Limb (tissue), 2 donors: ENCODE measurements at regions not wholly inside any gene's neighbourhood (a gene's known extent, or its start where the extent isn't known, plus 50 kb on each side); places are given as distances from the start of the nearest gene placed in this dataset.

Experiments used
- DNase-seq, 2 donors: peaks; one replicate each; pipeline ENCODE4 v3.0.0-alpha.2; 2016; ENCODE audit errors: extremely low spot score in 2 of 2

DNA sequence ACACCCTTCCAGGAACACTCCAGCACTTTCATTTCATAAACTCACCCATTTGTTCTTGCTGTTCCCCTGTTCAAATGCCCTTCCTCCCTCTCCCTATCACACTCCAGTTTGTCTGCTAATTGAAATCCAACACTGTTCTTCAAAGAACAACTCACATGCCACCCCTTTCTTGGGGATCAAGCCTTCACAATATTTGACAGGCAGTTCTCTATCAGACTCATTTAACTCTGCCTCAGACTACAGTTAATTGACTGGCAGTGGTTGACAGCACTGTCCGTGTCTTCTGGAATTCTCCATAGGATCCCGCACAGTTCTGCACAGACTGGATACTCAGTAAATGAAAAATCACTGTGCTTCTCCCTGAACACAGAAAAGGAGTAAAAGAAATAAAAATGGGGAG, 87.8 kb downstream of the PMP22 start:
- no peak for DNase-seq

DNA sequence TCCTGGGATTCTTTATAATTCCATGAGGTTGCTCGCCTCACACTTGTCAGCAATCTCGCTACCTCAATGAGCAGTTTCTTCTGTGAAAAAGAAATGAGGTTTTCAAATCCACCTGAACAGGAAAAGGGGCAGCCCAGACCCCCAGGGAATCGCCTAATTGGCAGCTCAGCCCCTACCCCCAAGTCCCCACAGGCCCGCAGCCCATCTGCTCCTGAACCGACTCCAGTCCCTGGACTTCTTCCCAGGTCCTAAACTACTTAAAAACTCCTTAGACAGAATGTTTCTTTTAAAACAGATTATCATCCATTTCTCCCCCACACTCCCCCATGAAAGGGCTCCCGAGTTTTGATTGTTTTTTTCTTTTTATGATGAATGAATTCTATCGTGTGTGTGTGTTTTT, 89.8 kb downstream of the PMP22 start:
- no peak for DNase-seq

DNA sequence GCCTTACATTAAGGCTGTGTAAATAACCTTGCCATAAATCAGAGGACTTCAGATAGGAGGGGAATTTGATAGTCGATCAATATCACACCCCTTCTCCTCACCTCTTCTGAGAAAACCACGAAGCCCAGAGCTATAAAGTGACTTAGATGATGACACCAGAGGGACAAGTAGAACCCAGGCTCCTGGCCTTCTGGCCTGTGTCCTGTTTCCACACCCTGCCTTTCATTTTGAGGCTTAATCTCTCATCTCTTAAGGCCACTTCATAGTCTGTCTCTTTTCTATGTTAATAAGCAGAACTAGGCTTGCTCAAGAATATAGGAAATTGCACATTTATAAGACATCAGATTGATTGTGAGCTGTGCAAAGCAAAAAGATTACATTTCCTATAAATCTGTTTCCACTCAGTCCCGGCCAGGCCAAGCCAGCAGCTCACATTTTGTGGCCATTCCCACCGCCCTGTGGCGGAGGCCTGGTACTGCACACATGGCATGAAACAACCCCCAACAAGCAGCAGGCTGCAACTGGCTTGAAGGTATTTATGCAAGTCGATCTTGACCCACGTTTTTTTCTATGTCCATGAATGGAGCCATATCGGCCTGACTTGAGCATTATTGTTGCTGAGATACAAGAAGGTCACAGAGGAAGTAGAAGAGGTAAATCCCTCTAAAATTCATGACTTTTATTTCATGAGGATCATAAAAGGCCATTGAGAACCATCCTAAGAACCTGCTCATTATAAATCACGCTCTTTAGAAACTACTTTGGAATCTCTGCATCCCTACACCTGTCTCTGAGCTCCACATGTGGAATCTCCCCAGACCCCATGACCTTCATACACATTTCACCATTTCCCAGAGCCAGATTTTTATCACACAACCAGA, 93.7 kb downstream of the PMP22 start:
- DNase-seq, result peak; percentile 75 to 86

DNA sequence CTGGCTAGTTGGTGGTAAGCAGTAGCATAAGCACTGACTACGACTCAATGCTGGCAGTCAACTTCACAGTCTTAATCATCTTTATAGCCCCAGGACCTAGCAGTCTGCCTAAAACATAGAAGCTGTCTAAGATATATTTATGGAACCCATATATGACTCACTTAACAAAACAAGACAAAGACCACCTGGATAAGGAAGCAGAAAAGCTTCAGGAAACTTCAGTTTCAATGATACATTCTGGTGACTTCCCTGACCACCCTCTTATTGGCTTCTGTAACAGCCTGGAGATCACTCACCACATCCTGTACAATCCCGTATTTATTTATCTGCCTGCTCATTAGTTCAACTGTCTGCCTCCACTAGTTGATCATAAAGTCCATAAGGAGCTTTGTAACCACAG, 95.5 kb downstream of the PMP22 start:
- DNase-seq, result no peak

DNA sequence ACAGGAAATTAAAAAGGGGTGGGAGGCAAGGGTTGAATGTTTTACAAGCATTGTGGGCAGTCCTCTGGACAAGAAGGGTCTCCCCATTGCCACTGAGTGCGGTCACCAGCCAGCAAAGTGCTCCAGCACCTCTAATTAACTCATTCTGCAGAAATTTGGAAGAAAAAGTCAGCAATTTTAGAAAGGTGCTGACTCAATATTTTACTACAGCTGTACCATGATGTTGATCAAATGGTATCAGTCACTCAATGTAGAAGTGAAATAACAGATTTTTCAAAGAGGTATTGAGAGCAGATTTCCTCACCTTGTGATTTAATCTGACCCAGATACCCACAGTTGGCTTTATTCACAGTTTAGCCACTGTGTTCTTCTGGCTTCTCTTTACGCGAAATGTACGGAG, 96.7 kb downstream of the PMP22 start:
- no peak for DNase-seq

DNA sequence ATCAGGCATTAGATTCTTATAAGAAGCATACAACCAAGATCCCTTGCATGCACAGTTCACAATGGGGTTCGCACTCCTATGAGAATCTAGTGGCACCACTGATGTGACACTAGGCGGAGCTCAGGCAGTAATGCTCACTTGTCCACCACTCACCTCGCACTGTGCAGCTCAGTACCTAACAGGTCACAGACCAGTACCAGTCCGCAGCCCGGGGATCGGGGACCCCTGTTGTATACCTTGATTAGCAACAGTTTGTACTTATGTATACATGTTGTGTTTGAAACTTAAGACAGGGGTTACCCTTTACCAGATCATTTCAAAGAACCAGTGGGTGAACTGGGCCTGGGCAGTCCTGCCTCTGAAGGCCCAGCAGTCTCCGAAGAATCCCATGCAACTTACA, 103.7 kb downstream of the PMP22 start:
- DNase-seq, result no peak

DNA sequence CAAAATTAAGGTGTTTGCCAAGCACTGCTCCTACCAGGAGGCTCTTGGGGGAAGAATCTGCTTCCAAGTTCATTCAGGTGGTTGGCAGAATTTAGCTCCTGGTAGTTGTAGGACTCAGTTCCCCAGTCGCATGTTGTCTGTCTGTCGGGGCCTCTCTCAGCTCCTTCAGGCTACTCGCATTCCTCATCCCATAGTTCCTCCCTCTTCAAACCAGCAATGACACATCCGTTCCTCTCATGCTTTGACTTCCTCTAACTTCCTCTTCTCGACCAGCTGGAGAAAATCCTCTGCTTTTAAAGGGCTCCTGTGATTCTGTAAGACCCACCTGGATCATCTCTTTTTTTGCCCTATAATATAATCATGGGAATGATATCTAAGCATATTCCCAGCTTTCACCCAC, 108.1 kb downstream of the PMP22 start:
- DNase-seq, result no peak

DNA sequence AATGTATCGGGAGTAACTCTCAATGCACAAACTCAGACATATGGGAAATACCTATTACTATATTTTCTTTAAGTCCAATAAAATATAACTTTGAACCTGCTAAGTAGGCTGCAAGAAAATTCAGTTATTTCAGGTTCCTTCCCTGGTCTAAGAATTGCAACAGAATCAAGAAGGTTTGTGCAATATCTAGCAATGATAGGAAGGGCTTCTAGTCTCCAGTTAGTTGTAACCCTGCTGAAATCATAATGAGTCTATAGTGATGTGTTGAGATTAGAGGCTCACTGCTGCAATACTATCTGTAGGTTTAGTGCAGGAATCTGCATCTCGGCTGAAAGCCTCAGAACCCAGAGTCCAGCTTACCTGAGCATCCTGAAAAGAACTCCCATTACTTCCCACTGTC, 110.5 kb downstream of the PMP22 start:
- DNase-seq, result no peak

DNA sequence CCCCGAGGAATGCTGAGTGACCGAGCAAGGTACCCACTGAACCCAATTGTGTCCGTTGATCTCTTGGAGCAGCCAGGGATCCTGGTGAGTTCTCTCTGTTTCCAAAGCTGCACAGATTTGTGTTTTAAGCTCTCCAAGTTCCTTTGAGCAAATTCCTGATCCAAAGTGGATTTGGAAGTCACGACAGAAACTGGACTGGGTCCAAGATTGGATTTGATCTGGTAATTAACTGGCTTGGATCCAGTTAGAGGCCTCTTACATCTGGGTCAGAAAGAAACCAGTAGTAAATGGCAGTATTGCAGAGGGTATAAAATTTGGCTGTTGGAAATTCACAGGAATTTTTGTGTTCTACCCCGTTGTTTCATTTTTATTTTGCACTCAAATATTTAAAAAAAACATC, 119.5 kb downstream of the PMP22 start:
- peak in 1 of 2 donors; percentile 27 for DNase-seq

DNA sequence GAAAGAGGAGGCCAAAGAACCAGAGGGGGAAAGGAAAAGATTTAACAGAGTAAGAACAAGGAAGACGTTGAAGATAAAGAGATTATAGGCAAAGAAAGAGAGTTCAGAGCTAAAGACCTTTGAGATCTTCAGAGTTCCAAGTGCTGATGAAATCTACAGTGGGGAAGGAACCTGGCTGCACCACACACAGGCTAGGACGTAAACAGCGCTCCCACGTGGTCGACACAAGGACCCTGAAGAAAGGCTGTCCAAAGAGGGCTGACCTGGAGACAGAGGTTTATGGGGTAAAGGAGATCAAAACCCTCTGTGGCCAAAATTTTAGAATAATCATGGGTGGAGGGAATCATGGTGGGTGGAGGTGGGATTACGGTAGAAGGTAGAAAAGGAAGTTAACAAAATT, 121.6 kb downstream of the PMP22 start:
- DNase-seq, result no peak

DNA sequence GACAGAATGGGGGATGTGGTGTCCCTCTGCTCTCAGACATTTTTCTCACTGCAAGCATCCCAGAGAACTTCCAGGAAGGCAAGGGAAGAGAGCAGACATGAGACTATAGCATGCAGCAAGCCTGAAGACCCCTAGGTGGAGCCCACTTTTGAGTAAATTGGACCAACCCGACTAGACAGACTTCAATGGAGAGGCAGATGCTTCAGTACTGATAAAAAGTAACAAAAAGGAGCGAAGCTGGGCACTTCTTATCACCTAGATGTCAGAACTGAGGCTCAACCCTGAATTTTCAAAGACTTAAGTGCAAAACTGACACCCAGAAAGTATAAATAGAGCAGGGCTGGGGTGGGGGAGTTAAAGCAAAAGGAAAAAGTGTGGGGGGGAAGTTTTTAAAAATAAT, 130.8 kb downstream of the PMP22 start:
- DNase-seq, result no peak

DNA sequence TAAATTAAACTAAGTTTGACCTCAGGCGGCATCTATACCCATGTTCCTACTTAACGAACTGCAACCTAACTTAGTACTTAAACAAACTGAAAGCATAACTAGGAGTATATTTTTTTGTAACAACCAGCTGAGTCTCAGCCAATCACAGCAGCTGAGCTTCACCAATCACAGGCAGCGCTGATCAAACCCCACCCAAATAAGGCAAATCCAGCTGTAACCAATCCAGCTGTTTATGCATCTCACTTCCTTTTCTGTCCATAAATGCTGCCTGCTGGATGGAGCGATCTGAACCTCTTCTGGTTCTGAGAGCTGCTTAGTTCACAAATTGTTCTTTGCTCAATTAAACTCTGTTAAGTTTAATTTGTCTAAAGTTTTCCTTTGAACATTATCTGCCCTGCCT, 131.3 kb downstream of the PMP22 start:
- no peak for DNase-seq

DNA sequence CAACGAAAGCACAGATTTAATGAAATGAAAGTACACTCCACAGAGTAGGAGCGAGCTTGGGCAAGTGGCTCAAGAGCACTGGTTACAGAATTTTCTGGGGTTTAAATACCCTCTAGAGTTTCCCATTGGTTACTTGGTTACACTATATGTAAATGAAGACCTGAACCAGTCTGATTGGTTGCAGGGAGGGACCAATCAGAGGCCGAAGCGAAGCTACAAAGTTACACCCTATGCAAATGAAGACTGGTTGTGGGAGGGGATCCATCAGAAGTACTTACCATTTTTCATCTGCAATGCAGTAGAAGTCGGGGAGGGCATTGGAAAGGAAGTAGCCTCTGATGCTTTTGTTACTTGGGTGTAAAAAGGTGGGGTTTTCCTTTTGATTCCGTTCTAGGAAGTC, 132.0 kb downstream of the PMP22 start:
- no peak for DNase-seq

DNA sequence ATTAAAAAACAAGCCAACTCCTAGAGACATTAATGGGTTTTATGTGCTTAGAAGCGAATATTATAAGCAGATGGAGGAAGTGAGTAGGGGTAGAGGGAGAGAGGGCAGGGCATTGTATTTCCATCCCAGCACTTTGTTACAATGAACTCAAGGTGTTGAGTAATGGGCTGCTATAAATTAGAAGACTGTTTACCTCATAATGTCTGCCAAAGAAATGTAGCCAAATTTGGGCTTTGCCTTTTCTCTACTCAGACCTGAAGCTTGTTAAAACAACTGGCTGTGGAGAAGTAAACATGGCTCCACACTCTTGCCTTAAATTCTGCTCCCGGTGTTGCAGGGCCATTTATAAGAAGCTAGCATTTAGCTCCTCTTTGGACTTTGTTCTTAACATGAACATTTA, 134.7 kb downstream of the PMP22 start:
- no peak for DNase-seq

DNA sequence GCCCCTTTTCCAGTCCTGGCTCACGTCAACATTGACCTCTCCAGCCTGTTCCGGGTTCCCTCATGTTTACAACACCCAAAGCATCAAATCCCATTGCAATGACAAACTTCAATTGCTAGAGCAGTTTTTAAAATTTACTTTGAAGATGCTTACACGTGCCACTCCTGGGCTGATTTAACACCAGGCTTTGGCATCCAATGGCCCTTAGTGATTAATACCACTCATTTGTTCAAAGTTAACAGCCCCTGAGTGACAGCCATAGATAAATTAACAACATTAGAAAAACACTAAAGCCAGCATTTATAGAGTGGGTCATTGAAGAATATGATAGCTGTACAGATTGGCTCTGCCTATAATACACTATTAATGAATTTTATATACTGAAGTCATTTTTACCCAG, 135.1 kb downstream of the PMP22 start:
- DNase-seq, result no peak

DNA sequence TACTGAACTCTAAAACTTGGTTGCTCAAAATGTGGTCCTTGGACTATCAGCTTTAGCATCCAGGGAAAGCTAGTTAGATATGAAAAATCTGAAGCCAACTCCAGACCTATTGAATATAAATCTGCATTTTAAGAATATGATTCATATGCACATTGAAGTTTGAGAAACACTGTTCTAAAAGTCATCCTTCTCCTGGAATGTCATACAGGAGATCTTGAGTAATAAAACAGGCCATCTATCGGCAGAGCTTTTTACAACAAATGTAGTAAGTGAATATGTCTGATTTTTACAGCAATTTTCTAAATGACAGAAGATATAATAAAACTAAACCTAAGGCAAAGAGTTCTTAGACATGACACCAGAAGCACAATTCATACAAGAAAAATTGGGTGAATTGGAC, 140.4 kb downstream of the PMP22 start:
- no peak for DNase-seq

DNA sequence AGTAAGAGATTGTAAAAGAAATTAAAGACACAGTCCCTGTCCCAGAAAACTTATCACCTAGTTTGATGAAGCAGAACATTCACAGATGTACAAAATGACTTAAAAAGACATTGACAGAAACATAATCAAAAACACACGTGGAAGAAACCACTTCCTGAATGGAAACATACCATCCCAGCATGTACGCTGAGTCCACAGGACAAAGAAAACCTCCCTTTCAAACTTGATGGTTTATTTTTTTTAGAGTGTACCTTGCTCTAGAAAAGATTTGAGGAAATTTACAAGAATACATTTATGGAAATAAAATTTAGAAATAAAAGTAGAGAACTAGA, 140.9 kb downstream of the PMP22 start:
- DNase-seq, result no peak

DNA sequence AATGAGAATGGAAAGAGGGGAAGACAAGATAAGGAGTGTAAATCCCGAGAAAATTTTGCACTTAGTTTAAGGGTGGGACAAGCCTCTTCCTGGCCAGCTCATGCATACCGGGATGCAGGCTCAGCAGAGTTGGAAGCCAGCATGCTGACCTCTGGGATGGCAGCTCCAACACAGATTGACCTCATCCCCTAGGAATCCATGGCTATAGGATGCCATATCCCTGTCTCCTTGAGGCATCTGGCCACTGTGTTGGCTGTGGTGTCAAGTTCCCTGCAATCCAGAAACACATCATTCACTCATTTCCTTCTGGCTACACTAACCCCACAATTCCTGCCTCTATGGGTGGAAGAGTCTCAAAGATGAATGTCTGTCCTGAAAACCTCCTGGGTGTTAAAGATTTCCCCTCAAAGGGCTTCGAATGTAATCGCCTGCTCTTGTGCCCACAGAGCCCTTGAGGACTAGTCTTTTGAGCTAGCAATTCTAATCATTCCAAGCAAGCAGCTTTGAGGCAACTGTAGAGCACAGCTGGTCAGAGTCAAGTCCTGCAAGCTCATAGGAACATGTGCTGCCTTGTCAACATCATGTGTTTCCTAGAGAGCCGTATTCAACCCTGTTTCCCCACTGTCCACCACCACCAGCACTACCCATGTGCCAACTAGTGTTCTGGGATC, 141.4 kb downstream of the PMP22 start:
- peak in 1 of 2 donors; percentile 5 for DNase-seq

DNA sequence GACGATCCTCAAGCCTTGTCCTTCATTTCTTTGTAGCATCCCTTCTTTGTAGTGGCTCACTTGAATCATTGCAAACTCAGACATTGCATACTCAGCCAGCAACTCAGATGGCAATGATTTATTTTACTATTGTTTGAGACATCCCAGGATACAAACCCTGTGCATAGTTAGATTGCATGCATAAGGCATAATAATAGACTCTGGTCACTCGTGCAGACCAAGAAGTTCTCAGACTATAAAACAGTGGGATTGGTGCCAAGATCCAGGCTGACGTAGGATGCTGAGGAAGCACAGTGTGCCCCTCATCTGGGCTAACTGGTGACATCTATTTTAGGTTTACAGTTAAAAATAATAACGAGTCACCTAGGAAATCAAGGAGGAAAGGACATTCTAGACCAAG, 142.3 kb downstream of the PMP22 start:
- no peak for DNase-seq

DNA sequence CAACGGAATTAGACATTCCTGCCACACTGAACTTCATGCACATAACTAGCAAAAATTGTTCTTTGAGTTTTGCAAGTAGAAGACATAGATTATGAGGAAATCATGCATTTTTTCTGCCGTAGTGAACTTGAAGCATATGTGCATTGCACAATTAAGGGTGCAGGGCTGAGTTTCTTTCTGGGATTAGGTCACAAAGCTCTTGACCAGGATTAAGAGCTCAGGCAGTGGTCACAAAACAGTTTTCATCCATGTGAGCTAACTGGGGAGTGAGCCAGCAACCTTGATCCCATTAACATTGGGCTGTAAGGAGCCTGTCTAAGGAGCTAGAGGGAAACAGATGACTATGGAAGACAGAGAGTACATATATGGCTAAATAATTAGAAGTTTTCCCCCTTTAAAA, 143.7 kb downstream of the PMP22 start:
- DNase-seq, result no peak

DNA sequence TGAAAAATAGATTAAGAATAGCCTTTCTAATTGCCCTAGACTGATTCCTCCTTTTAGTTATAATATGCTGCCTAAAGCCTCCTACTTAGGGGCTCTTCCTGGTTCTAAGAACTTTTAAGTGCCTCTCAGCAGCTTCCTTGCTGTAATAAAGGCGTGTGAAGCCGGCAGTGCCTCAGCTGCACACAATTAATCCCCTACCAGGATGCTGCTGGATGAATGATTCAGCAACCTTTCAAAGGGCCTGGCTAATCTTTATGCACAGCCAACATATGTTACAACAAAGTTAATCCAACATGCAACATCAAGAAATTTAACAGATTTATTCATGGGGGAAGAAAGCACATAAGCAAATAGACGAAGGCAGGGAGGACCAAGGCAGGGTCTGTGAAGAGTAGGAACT, 145.2 kb downstream of the PMP22 start:
- no peak for DNase-seq

DNA sequence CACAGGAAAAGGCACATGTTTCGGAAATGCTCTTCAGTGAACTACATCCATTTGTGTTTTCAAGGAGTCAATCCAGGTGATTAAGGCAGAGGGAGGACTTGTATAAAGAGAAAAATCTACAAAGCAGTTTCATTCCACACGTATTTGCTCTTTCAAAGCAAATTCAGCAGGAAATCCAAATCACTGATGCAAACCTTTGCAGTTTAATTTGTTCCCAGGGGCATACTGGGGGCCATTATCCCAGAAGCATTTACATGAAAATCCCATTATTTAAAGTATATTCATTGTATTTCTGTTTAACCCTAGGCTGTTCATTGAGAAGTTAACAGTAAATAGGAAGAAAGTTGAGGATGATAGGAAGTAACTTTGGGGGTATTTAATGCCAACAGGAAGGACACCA, 147.9 kb downstream of the PMP22 start:
- no peak for DNase-seq
